Astrocyte (in vitro differentiated cells and primary cell): ENCODE measurements at regions not wholly inside any gene's neighbourhood (a gene's known extent, or its start where the extent isn't known, plus 50 kb on each side); places are given as distances from the start of the nearest gene placed in this dataset.

ENCODE experiments used
- DNase-seq: peaks from one replicate; pipeline ENCODE4 v3.0.0-alpha.2; 2010; ENCODE audit warnings: low read depth
- FAIRE-seq: peaks from 2 replicates; lab custom pipeline; 2011; peaks lifted over from hg19 to GRCh38; lab: Jason Lieb, UNC
- H2AFZ ChIP-seq: 2 replicates; pipeline ENCODE4 v1.6.0; 2012; ENCODE audit warnings: low read depth, low read length, inconsistent platforms
- H3K27ac ChIP-seq: 2 replicates; pipeline ENCODE4 v1.5.1; 2011; ENCODE audit warnings: low read depth, low read length, inconsistent platforms
- H3K27me3 ChIP-seq: 2 replicates; pipeline ENCODE4 v1.6.0; 2011; ENCODE audit warnings: low read length, inconsistent platforms; ENCODE audit not compliant: insufficient read depth
- H3K36me3 ChIP-seq: 2 replicates; pipeline ENCODE4 v1.5.1; 2011; ENCODE audit warnings: low read length, inconsistent platforms; ENCODE audit not compliant: insufficient read depth
- H3K4me1 ChIP-seq: 2 replicates; pipeline ENCODE4 v1.5.1; 2011; ENCODE audit warnings: low read length, inconsistent platforms; ENCODE audit not compliant: insufficient read depth
- H3K4me2 ChIP-seq: 2 replicates; pipeline ENCODE4 v1.6.0; 2012; ENCODE audit warnings: low read length, inconsistent platforms
- H3K4me3 ChIP-seq: 2 replicates; pipeline ENCODE4 v1.5.1; 2011; ENCODE audit warnings: low read depth, mild to moderate bottlenecking, low read length, inconsistent platforms; ENCODE audit not compliant: insufficient read depth
- H3K79me2 ChIP-seq: 2 replicates; pipeline ENCODE4 v1.6.0; 2012; ENCODE audit warnings: mild to moderate bottlenecking, low read length, inconsistent platforms; ENCODE audit not compliant: insufficient read depth
- H3K9ac ChIP-seq: 2 replicates; pipeline ENCODE4 v1.6.0; 2012; ENCODE audit warnings: mild to moderate bottlenecking, low read length, inconsistent platforms
- H3K9me3 ChIP-seq: 2 replicates; pipeline ENCODE4 v1.5.1; 2012; ENCODE audit warnings: low read depth, mild to moderate bottlenecking, low read length, inconsistent platforms; ENCODE audit not compliant: insufficient read depth
- H4K20me1 ChIP-seq: 2 replicates; pipeline ENCODE4 v1.6.0; 2012; ENCODE audit warnings: low read length, inconsistent platforms; ENCODE audit not compliant: insufficient read depth
- H3K27ac Mint-ChIP-seq: one replicate; pipeline ENCODE4 v1.8.0; 2021; ENCODE audit warnings: mild to moderate bottlenecking, mixed read lengths; ENCODE audit not compliant: unreplicated experiment
- H3K27me3 Mint-ChIP-seq: one replicate; pipeline ENCODE4 v1.8.0; 2021; ENCODE audit warnings: low read depth, mixed read lengths; ENCODE audit not compliant: unreplicated experiment
- H3K36me3 Mint-ChIP-seq: one replicate; pipeline ENCODE4 v1.8.0; 2021; ENCODE audit warnings: low read depth, mixed read lengths; ENCODE audit not compliant: unreplicated experiment
- H3K4me1 Mint-ChIP-seq: one replicate; pipeline ENCODE4 v1.8.0; 2021; ENCODE audit warnings: low read depth, mixed read lengths; ENCODE audit not compliant: unreplicated experiment
- H3K4me3 Mint-ChIP-seq: one replicate; pipeline ENCODE4 v1.8.0; 2021; ENCODE audit warnings: mild to moderate bottlenecking, moderate library complexity, mixed read lengths; ENCODE audit not compliant: unreplicated experiment
- H3K9me3 Mint-ChIP-seq: one replicate; pipeline ENCODE4 v1.8.0; 2021; ENCODE audit warnings: mild to moderate bottlenecking, mixed read lengths; ENCODE audit not compliant: unreplicated experiment
- CTCF ChIP-seq: IDR thresholded peaks from 2 replicates; pipeline ENCODE4 v1.5.1; 2011; ENCODE audit warnings: low read depth, mild to moderate bottlenecking, inconsistent platforms, low read length, moderate library complexity; ENCODE audit not compliant: insufficient read depth
- EZH2 ChIP-seq: IDR thresholded peaks from 2 replicates; pipeline ENCODE4 v1.6.1; 2012; ENCODE audit warnings: mild to moderate bottlenecking, low read length, inconsistent platforms; ENCODE audit not compliant: insufficient read depth

DNA sequence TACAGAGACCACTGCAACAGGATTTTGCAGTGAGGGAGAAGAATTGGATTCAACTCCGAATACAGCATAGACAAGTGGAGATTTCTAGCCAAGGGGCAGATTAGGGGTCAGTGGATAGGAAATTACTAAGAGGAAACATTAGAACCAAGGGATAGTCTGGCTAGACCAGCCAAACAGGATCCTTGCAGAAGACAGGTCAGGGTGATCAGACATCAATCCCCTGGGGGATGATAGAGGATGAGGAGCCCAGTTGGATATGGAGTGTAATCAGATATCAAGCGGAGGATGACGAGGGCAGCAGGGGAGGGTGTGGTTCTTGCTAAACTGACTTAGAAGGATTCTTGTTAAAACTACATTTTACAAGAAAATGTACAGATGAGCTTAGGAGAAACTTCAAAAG lies 424.4 kb downstream of the DAD1 start:
- Mint-ChIP-seq H3K9me3 (no peaks in the 10 kb centered on the region), H3K4me1 (peaks cover 5% of the 10 kb centered on the region), H3K4me3 (no peak overlapping the region), H3K27me3 (peaks cover 7% of the 10 kb centered on the region), H3K36me3 (no peaks in the 10 kb centered on the region), H3K27ac (no peak overlapping the region)
- no peaks in the 10 kb centered on the region for H4K20me1 ChIP-seq
- FAIRE-seq, result no peak
- no peaks in the 10 kb centered on the region for H3K79me2 ChIP-seq
- H3K4me1 ChIP-seq, result no peaks in the 10 kb centered on the region
- no peak overlapping the region for H3K4me3 ChIP-seq
- no peaks in the 10 kb centered on the region for H3K36me3 ChIP-seq
- no peaks in the 10 kb centered on the region for H3K27me3 ChIP-seq
- no peaks in the 10 kb centered on the region for H3K9me3 ChIP-seq
- DNase-seq, result no peak
- no peak for TF ChIP-seq EZH2
- TF ChIP-seq CTCF, result no peak
- no peak overlapping the region for H2AFZ ChIP-seq
- no peak overlapping the region for H3K9ac ChIP-seq
- H3K4me2 ChIP-seq, result peak overlapping the region; percentile 15
- H3K27ac ChIP-seq, result no peak overlapping the region

GRCh38 chr14:22163051-22163450 lies 426.0 kb downstream of the DAD1 start:
- Mint-ChIP-seq H3K36me3 (no peaks in the 10 kb centered on the region), H3K27me3 (peaks cover 7% of the 10 kb centered on the region), H3K27ac (no peak overlapping the region), H3K4me1 (peaks cover 9% of the 10 kb centered on the region), H3K9me3 (no peaks in the 10 kb centered on the region), H3K4me3 (no peak overlapping the region)
- H3K9me3 ChIP-seq, result no peaks in the 10 kb centered on the region
- H3K4me1 ChIP-seq, result no peaks in the 10 kb centered on the region
- H2AFZ ChIP-seq, result no peak overlapping the region
- H3K79me2 ChIP-seq, result no peaks in the 10 kb centered on the region
- TF ChIP-seq CTCF (peak; percentile 21), EZH2 (no peak)
- H3K4me3 ChIP-seq, result no peak overlapping the region
- H3K36me3 ChIP-seq, result no peaks in the 10 kb centered on the region
- H3K9ac ChIP-seq, result no peak overlapping the region
- no peak for FAIRE-seq
- H3K4me2 ChIP-seq, result no peak overlapping the region
- H3K27ac ChIP-seq, result no peak overlapping the region
- H4K20me1 ChIP-seq, result no peaks in the 10 kb centered on the region
- no peaks in the 10 kb centered on the region for H3K27me3 ChIP-seq
- no peak for DNase-seq

DNA sequence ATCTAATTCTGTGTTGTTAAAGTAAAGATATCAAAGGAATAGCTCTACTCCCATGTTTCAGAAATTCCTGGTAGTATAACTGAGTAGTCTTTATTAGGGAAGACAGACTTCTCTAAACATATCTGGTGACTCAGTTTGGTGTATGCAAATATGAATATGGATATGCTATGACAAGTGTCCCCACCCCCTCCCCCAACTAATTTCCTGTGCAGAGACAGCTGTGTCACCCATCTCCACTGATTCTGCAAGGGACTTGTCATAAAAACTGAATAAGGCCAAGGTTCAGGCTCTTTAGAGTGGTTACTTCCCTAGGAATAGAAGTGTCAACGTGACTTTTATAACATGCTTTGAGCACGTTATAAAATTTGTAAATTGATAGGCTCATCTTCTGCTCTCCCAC lies 429.1 kb downstream of the DAD1 start:
- DNase-seq, result no peak
- Histone ChIP-seq H3K9me3 (no peaks in the 10 kb centered on the region), H3K4me1 (no peaks in the 10 kb centered on the region), H2AFZ (no peak overlapping the region), H3K9ac (no peak overlapping the region), H4K20me1 (no peaks in the 10 kb centered on the region), H3K4me2 (no peak overlapping the region), H3K79me2 (no peaks in the 10 kb centered on the region), H3K27me3 (no peaks in the 10 kb centered on the region), H3K27ac (no peak overlapping the region), H3K4me3 (no peak overlapping the region), H3K36me3 (no peaks in the 10 kb centered on the region)
- no peak for FAIRE-seq
- Mint-ChIP-seq H3K9me3 (peaks cover 6% of the 10 kb centered on the region), H3K27ac (no peak overlapping the region), H3K4me3 (no peak overlapping the region), H3K27me3 (peaks cover 7% of the 10 kb centered on the region), H3K36me3 (no peaks in the 10 kb centered on the region), H3K4me1 (peaks cover 4% of the 10 kb centered on the region)
- no peak for TF ChIP-seq EZH2
- no peak for TF ChIP-seq CTCF
